Activated naive CD8-positive, alpha-beta T cell treated with anti-CD3 and anti-CD28 coated beads for 36 hours (primary cell): ENCODE measurements at regions not wholly inside any gene's neighbourhood (a gene's known extent, or its start where the extent isn't known, plus 50 kb on each side); places are given as distances from the start of the nearest gene placed in this dataset.
"Not testable (repeated sequence)": the region's sequence is repeated elsewhere in the genome, so short reads cannot be mapped to it uniquely, and the experiment has no call there.

ENCODE experiments used
- DNase-seq: peaks from one replicate; pipeline ENCODE4 v3.0.0; 2021
- H3K27ac Mint-ChIP-seq: one replicate; pipeline ENCODE4 v1.8.0; 2022; ENCODE audit warnings: mild to moderate bottlenecking, moderate library complexity, mixed read lengths
- H3K27me3 Mint-ChIP-seq: one replicate; pipeline ENCODE4 v1.8.0; 2022; ENCODE audit warnings: mild to moderate bottlenecking, mixed read lengths
- H3K36me3 Mint-ChIP-seq: one replicate; pipeline ENCODE4 v1.8.0; 2021; ENCODE audit warnings: mild to moderate bottlenecking, mixed read lengths
- H3K4me1 Mint-ChIP-seq: one replicate; pipeline ENCODE4 v1.8.0; 2021; ENCODE audit warnings: mixed read lengths
- H3K4me3 Mint-ChIP-seq: one replicate; pipeline ENCODE4 v1.8.0; 2022; ENCODE audit warnings: mild to moderate bottlenecking, moderate library complexity, mixed read lengths
- H3K9me3 Mint-ChIP-seq: one replicate; pipeline ENCODE4 v1.8.0; 2022; ENCODE audit warnings: mixed read lengths

GRCh38 chr2:238606311-238606710 is 179.6 kb downstream of the ASB1 start:
- Mint-ChIP-seq H3K4me1 (no peaks in the 10 kb centered on the region), H3K36me3 (peaks cover 5% of the 10 kb centered on the region), H3K4me3 (no peak overlapping the region), H3K27ac (no peak overlapping the region), H3K9me3 (peaks cover 33% of the 10 kb centered on the region), H3K27me3 (peaks cover 9% of the 10 kb centered on the region)
- no peak for DNase-seq

GRCh38 chr2:238613610-238614009 is 186.9 kb downstream of the ASB1 start:
- no peak for DNase-seq
- H3K4me1 Mint-ChIP-seq, result no peaks in the 10 kb centered on the region
- H3K9me3 Mint-ChIP-seq, result peaks cover 14% of the 10 kb centered on the region
- H3K27me3 Mint-ChIP-seq, result peaks cover 14% of the 10 kb centered on the region
- H3K36me3 Mint-ChIP-seq, result no peaks in the 10 kb centered on the region
- no peak overlapping the region for H3K4me3 Mint-ChIP-seq
- H3K27ac Mint-ChIP-seq, result no peak overlapping the region

DNA sequence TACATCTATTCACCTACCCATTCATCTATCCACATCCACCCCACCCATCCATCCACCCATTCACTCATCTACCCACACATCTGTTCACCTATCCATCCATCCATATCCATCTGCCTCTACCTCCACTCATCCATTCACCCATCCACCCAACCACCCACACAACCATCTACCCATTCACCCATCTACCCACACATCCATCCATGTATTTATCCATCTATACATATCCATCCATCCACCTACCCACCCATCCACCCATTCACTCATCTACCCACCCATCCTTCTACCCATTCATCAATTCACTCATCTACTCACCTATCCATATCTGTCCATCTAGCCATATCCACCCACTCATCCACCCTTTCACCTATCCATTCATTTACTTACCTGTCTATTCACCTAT is 187.6 kb downstream of the ASB1 start:
- Mint-ChIP-seq H3K36me3 (no peaks in the 10 kb centered on the region), H3K4me3 (no peak overlapping the region), H3K27me3 (peaks cover 13% of the 10 kb centered on the region), H3K4me1 (no peaks in the 10 kb centered on the region), H3K9me3 (peaks cover 6% of the 10 kb centered on the region), H3K27ac (no peak overlapping the region)
- no peak for DNase-seq

DNA sequence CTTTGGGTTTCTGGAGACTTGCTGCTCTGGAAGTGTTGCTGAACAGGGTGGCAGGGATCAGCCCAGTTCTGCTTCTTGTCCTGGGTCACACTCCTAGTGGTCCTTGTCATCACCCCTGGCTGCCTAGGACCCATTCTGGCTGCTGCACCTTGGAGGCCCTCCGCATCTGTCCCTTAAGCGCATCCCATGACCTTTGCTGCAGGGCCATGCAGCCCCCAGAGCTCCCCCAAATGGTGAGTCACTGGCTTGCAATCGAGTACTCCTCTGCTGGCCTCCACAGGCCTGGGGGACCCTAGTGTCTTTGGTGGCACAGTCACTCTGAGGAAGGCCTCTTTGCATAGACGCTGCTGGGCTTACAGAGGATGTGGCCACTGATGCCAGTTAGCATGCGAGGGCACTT is 188.5 kb downstream of the ASB1 start:
- H3K27me3 Mint-ChIP-seq, result peaks cover 17% of the 10 kb centered on the region
- H3K4me1 Mint-ChIP-seq, result no peaks in the 10 kb centered on the region
- no peak overlapping the region for H3K4me3 Mint-ChIP-seq
- no peaks in the 10 kb centered on the region for H3K36me3 Mint-ChIP-seq
- DNase-seq, result no peak
- H3K27ac Mint-ChIP-seq, result no peak overlapping the region
- peaks cover 6% of the 10 kb centered on the region for H3K9me3 Mint-ChIP-seq

DNA sequence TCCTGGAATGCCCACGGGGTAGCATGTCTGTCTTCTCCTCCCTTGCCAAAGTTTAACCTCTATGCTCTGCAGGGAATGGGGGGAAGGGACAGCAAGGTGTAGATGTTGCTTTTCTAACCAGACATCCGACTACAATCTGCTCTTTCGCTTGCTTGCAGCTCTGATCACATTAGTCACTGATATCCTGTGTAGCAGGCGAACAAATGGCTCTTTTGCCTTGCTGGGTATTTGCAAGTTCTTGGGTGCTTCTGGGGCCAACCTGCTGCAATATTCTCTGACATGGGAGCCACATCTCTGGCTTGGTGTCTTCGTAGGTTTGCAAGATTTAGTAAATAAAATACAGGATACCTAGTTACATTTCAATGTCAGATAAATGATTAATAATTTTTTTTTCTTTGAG is 190.0 kb downstream of the ASB1 start:
- no peak overlapping the region for H3K27ac Mint-ChIP-seq
- no peaks in the 10 kb centered on the region for H3K4me1 Mint-ChIP-seq
- H3K27me3 Mint-ChIP-seq, result peaks cover 22% of the 10 kb centered on the region
- no peak overlapping the region for H3K4me3 Mint-ChIP-seq
- H3K9me3 Mint-ChIP-seq, result peaks cover 2% of the 10 kb centered on the region
- H3K36me3 Mint-ChIP-seq, result no peaks in the 10 kb centered on the region
- no peak for DNase-seq

GRCh38 chr2:238618494-238619283 is 192.0 kb downstream of the ASB1 start:
- not testable (repeated sequence) for H3K9me3 Mint-ChIP-seq, H3K4me3 Mint-ChIP-seq, H3K4me1 Mint-ChIP-seq, H3K27ac Mint-ChIP-seq, H3K36me3 Mint-ChIP-seq, DNase-seq
- H3K27me3 Mint-ChIP-seq, result peaks cover 28% of the 10 kb centered on the region

GRCh38 chr2:238627899-238628298 is 201.2 kb downstream of the ASB1 start:
- Mint-ChIP-seq H3K36me3 (no peaks in the 10 kb centered on the region), H3K4me1 (no peaks in the 10 kb centered on the region), H3K27ac (no peak overlapping the region), H3K9me3 (no peaks in the 10 kb centered on the region), H3K27me3 (no peaks in the 10 kb centered on the region), H3K4me3 (no peak overlapping the region)
- no peak for DNase-seq

- Mint-ChIP-seq H3K27me3 (no peaks in the 10 kb centered on the region), H3K9me3 (no peaks in the 10 kb centered on the region), H3K4me1 (no peaks in the 10 kb centered on the region), H3K27ac (no peak overlapping the region), H3K4me3 (no peak overlapping the region), H3K36me3 (no peaks in the 10 kb centered on the region)
- no peak for DNase-seq
Observed at GRCh38 chr2:238629064-238629463, 202.3 kb downstream of the ASB1 start.

GRCh38 chr2:238631491-238632180 is 204.9 kb downstream of the ASB1 start:
- Mint-ChIP-seq H3K4me3 (no peak overlapping the region), H3K27ac (no peak overlapping the region), H3K27me3 (no peaks in the 10 kb centered on the region), H3K4me1 (no peaks in the 10 kb centered on the region), H3K36me3 (no peaks in the 10 kb centered on the region), H3K9me3 (no peaks in the 10 kb centered on the region)
- DNase-seq, result no peak

GRCh38 chr2:238632181-238633060 is 205.7 kb downstream of the ASB1 start:
- no peak for DNase-seq
- Mint-ChIP-seq H3K27ac (no peak overlapping the region), H3K4me3 (no peak overlapping the region), H3K4me1 (no peaks in the 10 kb centered on the region), H3K36me3 (no peaks in the 10 kb centered on the region), H3K9me3 (no peaks in the 10 kb centered on the region), H3K27me3 (no peaks in the 10 kb centered on the region)

- DNase-seq, result no peak
- Mint-ChIP-seq H3K4me1 (no peaks in the 10 kb centered on the region), H3K36me3 (no peaks in the 10 kb centered on the region), H3K9me3 (no peaks in the 10 kb centered on the region), H3K27me3 (no peaks in the 10 kb centered on the region), H3K27ac (no peak overlapping the region), H3K4me3 (no peak overlapping the region)
Observed at GRCh38 chr2:238633426-238634328, 206.9 kb downstream of the ASB1 start.

- Mint-ChIP-seq H3K27ac (no peak overlapping the region), H3K36me3 (no peaks in the 10 kb centered on the region), H3K4me1 (no peaks in the 10 kb centered on the region), H3K4me3 (no peak overlapping the region), H3K9me3 (no peaks in the 10 kb centered on the region), H3K27me3 (no peaks in the 10 kb centered on the region)
- no peak for DNase-seq
Observed at GRCh38 chr2:238634701-238635357, 208.1 kb downstream of the ASB1 start.

GRCh38 chr2:238635647-238636051 is 208.9 kb downstream of the ASB1 start:
- Mint-ChIP-seq H3K27ac (no peak overlapping the region), H3K36me3 (no peaks in the 10 kb centered on the region), H3K4me3 (no peak overlapping the region), H3K4me1 (no peaks in the 10 kb centered on the region), H3K27me3 (no peaks in the 10 kb centered on the region), H3K9me3 (no peaks in the 10 kb centered on the region)
- DNase-seq, result no peak
